Smooth muscle cell of the brain vasculature (primary cell): ENCODE measurements at regions not wholly inside any gene's neighbourhood (a gene's known extent, or its start where the extent isn't known, plus 50 kb on each side); places are given as distances from the start of the nearest gene placed in this dataset.

ENCODE experiments used
- DNase-seq: peaks from one replicate; pipeline ENCODE4 v3.0.0-alpha.2; 2012; ENCODE audit warnings: low read depth, low spot score

- no peak for DNase-seq
These were observed 133.1 kb upstream of the SPDL1 start for GRCh38 chr5:169450464-169450863.

GRCh38 chr5:169448826-169449225 is 134.7 kb upstream of the SPDL1 start:
- DNase-seq = no peak

GRCh38 chr5:169445191-169445590 is 138.4 kb upstream of the SPDL1 start:
- no peak for DNase-seq

- DNase-seq = no peak
These were observed 140.4 kb upstream of the SPDL1 start for GRCh38 chr5:169442913-169443784.

GRCh38 chr5:169442403-169442874 is 141.1 kb upstream of the SPDL1 start:
- DNase-seq = no peak

- DNase-seq = no peak
These were observed 139.3 kb upstream of the SLIT3 start for GRCh38 chr5:169440107-169440705.

GRCh38 chr5:169439362-169439761 is 138.4 kb upstream of the SLIT3 start:
- DNase-seq = no peak

GRCh38 chr5:169435506-169436229 is 134.7 kb upstream of the SLIT3 start:
- DNase-seq = no peak

GRCh38 chr5:169433221-169433651 is 132.3 kb upstream of the SLIT3 start:
- DNase-seq = no peak

GRCh38 chr5:169431386-169431785 is 130.4 kb upstream of the SLIT3 start:
- no peak for DNase-seq

GRCh38 chr5:169430671-169431070 is 129.7 kb upstream of the SLIT3 start:
- DNase-seq = no peak

GRCh38 chr5:169429044-169429443 is 128.1 kb upstream of the SLIT3 start:
- no peak for DNase-seq

GRCh38 chr5:169426784-169427183 is 125.8 kb upstream of the SLIT3 start:
- DNase-seq = no peak

GRCh38 chr5:169424670-169425378 is 123.9 kb upstream of the SLIT3 start:
- DNase-seq = no peak

GRCh38 chr5:169424279-169424655 is 123.3 kb upstream of the SLIT3 start:
- DNase-seq = no peak

- no peak for DNase-seq
These were observed 122.8 kb upstream of the SLIT3 start for GRCh38 chr5:169423580-169424278.

GRCh38 chr5:169422087-169422486 is 121.1 kb upstream of the SLIT3 start:
- DNase-seq = no peak

GRCh38 chr5:169421677-169422076 is 120.7 kb upstream of the SLIT3 start:
- DNase-seq = no peak

GRCh38 chr5:169417676-169418075 is 116.7 kb upstream of the SLIT3 start:
- no peak for DNase-seq

- peak; percentile 41 for DNase-seq
These were observed 115.8 kb upstream of the SLIT3 start for GRCh38 chr5:169416583-169417196.

GRCh38 chr5:169415948-169416347 is 115.0 kb upstream of the SLIT3 start:
- no peak for DNase-seq
